Neuronal stem cell (in vitro differentiated cells): ENCODE measurements at regions not wholly inside any gene's neighbourhood (a gene's known extent, or its start where the extent isn't known, plus 50 kb on each side); places are given as distances from the start of the nearest gene placed in this dataset.

ENCODE experiments used
- DNase-seq: peaks from one replicate; pipeline ENCODE4 v3.0.0-alpha.2; 2013; ENCODE audit warnings: low spot score
- H2AFZ ChIP-seq: one replicate; pipeline ENCODE4 v1.6.1; 2013; ENCODE audit warnings: mild to moderate bottlenecking, low read length, inconsistent platforms
- H2AK5ac ChIP-seq: 2 replicates; pipeline ENCODE4 v1.6.1; 2013; ENCODE audit warnings: low read depth, mild to moderate bottlenecking, inconsistent platforms, low read length, moderate library complexity, mixed read lengths
- H2BK120ac ChIP-seq: 2 replicates; pipeline ENCODE4 v1.6.1; 2013; ENCODE audit warnings: low read depth, mild to moderate bottlenecking, inconsistent platforms, low read length, moderate library complexity, mixed read lengths
- H2BK12ac ChIP-seq: one replicate; pipeline ENCODE4 v1.6.1; 2013; ENCODE audit warnings: low read length, inconsistent platforms
- H2BK15ac ChIP-seq: 2 replicates; pipeline ENCODE4 v1.6.1; 2013; ENCODE audit warnings: mild to moderate bottlenecking, low read length, inconsistent platforms, mixed read lengths
- H2BK5ac ChIP-seq: one replicate; pipeline ENCODE4 v1.6.1; 2013; ENCODE audit warnings: inconsistent platforms, mild to moderate bottlenecking, low read length, moderate library complexity
- H3K14ac ChIP-seq: one replicate; pipeline ENCODE4 v1.6.1; 2013; ENCODE audit warnings: low read length, inconsistent platforms
- H3K18ac ChIP-seq: 2 replicates; pipeline ENCODE4 v1.6.1; 2013; ENCODE audit warnings: low read length, inconsistent platforms
- H3K23ac ChIP-seq: 2 replicates; pipeline ENCODE4 v1.6.1; 2013; ENCODE audit warnings: low read depth, mild to moderate bottlenecking, mixed read lengths, low read length, inconsistent platforms; ENCODE audit not compliant: poor library complexity
- H3K27ac ChIP-seq: replicated peaks from 3 replicates; pipeline ENCODE4 v1.5.1; 2013; ENCODE audit warnings: low read length, inconsistent platforms
- H3K27me3 ChIP-seq, 3 experiments: 2 replicates each; pipeline ENCODE4 v1.6.1; 2013; ENCODE audit warnings: low read length in 3 of 3, mild to moderate bottlenecking in 2 of 3, inconsistent platforms in 1 of 3, low read depth in 1 of 3, mixed read lengths in 1 of 3, moderate library complexity in 1 of 3; ENCODE audit not compliant: control insufficient read depth in 3 of 3, insufficient read depth in 3 of 3
- H3K36me3 ChIP-seq, 2 donors: replicated peaks in 1 of 2; 2 replicates each; pipeline ENCODE4 v1.6.1; 2013; ENCODE audit warnings: low read length in 2 of 2; ENCODE audit not compliant: control insufficient read depth in 2 of 2, insufficient read depth in 2 of 2
- H3K4ac ChIP-seq: 2 replicates; pipeline ENCODE4 v1.6.1; 2013; ENCODE audit warnings: inconsistent platforms, mild to moderate bottlenecking, low read length, moderate library complexity
- H3K4me1 ChIP-seq, 2 donors: 1 replicate in 1 of 2; 2 replicates in 1 of 2; pipeline ENCODE4 v1.6.1; 2013; ENCODE audit warnings: low read length in 2 of 2, low read depth in 1 of 2; ENCODE audit not compliant: control insufficient read depth in 2 of 2, insufficient read depth in 1 of 2
- H3K4me2 ChIP-seq: one replicate; pipeline ENCODE4 v1.6.1; 2013; ENCODE audit warnings: mild to moderate bottlenecking, low read length, inconsistent platforms; ENCODE audit not compliant: insufficient read depth, poor library complexity, severe bottlenecking
- H3K4me3 ChIP-seq, 2 donors: 2 replicates each; pipeline ENCODE4 v1.5.1; 2013; ENCODE audit warnings: low read length in 2 of 2, mild to moderate bottlenecking in 2 of 2, inconsistent platforms in 1 of 2, moderate library complexity in 1 of 2
- H3K79me1 ChIP-seq: one replicate; pipeline ENCODE4 v1.6.1; 2013; ENCODE audit warnings: low read depth, mild to moderate bottlenecking, inconsistent platforms, low read length, moderate library complexity
- H3K9ac ChIP-seq: one replicate; pipeline ENCODE4 v1.6.1; 2013; ENCODE audit warnings: mild to moderate bottlenecking, low read depth, low read length, inconsistent platforms; ENCODE audit not compliant: poor library complexity
- H3K9me3 ChIP-seq, 2 donors: replicated peaks in 1 of 2; 2 replicates each; pipeline versions ENCODE3 to v1.6.1; 2013; ENCODE audit warnings: low read length in 2 of 2, mild to moderate bottlenecking in 2 of 2, inconsistent platforms in 1 of 2, low read depth in 1 of 2, mixed read lengths in 1 of 2, moderate library complexity in 1 of 2; ENCODE audit not compliant: control insufficient read depth in 2 of 2, insufficient read depth in 1 of 2
- H4K8ac ChIP-seq: one replicate; pipeline ENCODE4 v1.6.1; 2013; ENCODE audit warnings: low read depth, mild to moderate bottlenecking, inconsistent platforms, low read length, moderate library complexity
- H4K91ac ChIP-seq: one replicate; pipeline ENCODE4 v1.6.1; 2013; ENCODE audit warnings: low read length, low read depth, mild to moderate bottlenecking, inconsistent platforms; ENCODE audit not compliant: poor library complexity
- WGBS, 2 donors: extraction: QIAGEN DNeasy Blood & Tissue Kit; methylation state at CpG; one replicate each; pipeline ENCODE4 v1.1.7; 2013; ENCODE audit warnings: missing lambda C conversion rate in 2 of 2, mixed read lengths in 1 of 2; ENCODE audit not compliant: insufficient read length in 2 of 2, insufficient replicate concordance in 1 of 2; ENCODE audit errors: extremely low coverage in 2 of 2; 5-methylcytosine and 5-hydroxymethylcytosine counted together

GRCh38 chr3:148150141-148150540 is 547.6 kb upstream of the AGTR1 start:
- Histone ChIP-seq H3K36me3 (no peaks in the 10 kb centered on the region), H2BK120ac (no peak overlapping the region), H4K8ac (no peak overlapping the region), H3K9ac (no peak overlapping the region), H3K4me3 (no peak overlapping the region), H4K91ac (no peak overlapping the region), H3K4ac (no peak overlapping the region), H3K4me2 (no peak overlapping the region), H2BK5ac (no peak overlapping the region), H3K23ac (no peak overlapping the region), H2BK12ac (no peak overlapping the region), H3K4me1 (peaks cover 0 to 3% of the 10 kb centered on the region in 2 donors), H3K18ac (no peak overlapping the region), H3K9me3 (no peaks in the 10 kb centered on the region), H2AFZ (no peak overlapping the region), H2BK15ac (no peak overlapping the region), H3K27me3 (no peaks in the 10 kb centered on the region), H2AK5ac (no peak overlapping the region), H3K14ac (no peak overlapping the region), H3K79me1 (no peaks in the 10 kb centered on the region), H3K27ac (no peak overlapping the region)
- DNase-seq = no peak
- no CpG with 5 or more reads among the region's 2 CpGs for WGBS, 2 donors

GRCh38 chr3:148158210-148158609 is 539.5 kb upstream of the AGTR1 start:
- H3K27me3 ChIP-seq = no peaks in the 10 kb centered on the region
- no peak overlapping the region for H3K4ac ChIP-seq
- H3K18ac ChIP-seq = no peak overlapping the region
- H3K4me2 ChIP-seq = no peak overlapping the region
- H3K9me3 ChIP-seq = no peaks in the 10 kb centered on the region
- no peak overlapping the region for H2AFZ ChIP-seq
- H3K14ac ChIP-seq = no peak overlapping the region
- no peak overlapping the region for H4K8ac ChIP-seq
- H2BK5ac ChIP-seq = no peak overlapping the region
- no peak overlapping the region for H2BK120ac ChIP-seq
- H4K91ac ChIP-seq = no peak overlapping the region
- no peaks in the 10 kb centered on the region for H3K36me3 ChIP-seq
- H3K27ac ChIP-seq = no peak overlapping the region
- no peak for DNase-seq
- no peak overlapping the region for H3K9ac ChIP-seq
- no CpG with 5 or more reads among the region's 3 CpGs for WGBS, 2 donors
- no peak overlapping the region for H2BK15ac ChIP-seq
- H3K23ac ChIP-seq = no peak overlapping the region
- no peaks in the 10 kb centered on the region for H3K4me1 ChIP-seq
- H2AK5ac ChIP-seq = no peak overlapping the region
- no peak overlapping the region for H3K4me3 ChIP-seq
- no peaks in the 10 kb centered on the region for H3K79me1 ChIP-seq
- H2BK12ac ChIP-seq = no peak overlapping the region

GRCh38 chr3:148162132-148162531 is 535.6 kb upstream of the AGTR1 start:
- H2AFZ ChIP-seq = no peak overlapping the region
- no peak overlapping the region for H4K8ac ChIP-seq
- H2BK120ac ChIP-seq = no peak overlapping the region
- H3K4ac ChIP-seq = no peak overlapping the region
- H3K36me3 ChIP-seq = no peaks in the 10 kb centered on the region
- H2AK5ac ChIP-seq = no peak overlapping the region
- H3K4me3 ChIP-seq = no peak overlapping the region
- H4K91ac ChIP-seq = no peak overlapping the region
- H2BK12ac ChIP-seq = no peak overlapping the region
- no peak overlapping the region for H3K14ac ChIP-seq
- H2BK5ac ChIP-seq = no peak overlapping the region
- no peaks in the 10 kb centered on the region for H3K4me1 ChIP-seq
- no peaks in the 10 kb centered on the region for H3K9me3 ChIP-seq
- H3K79me1 ChIP-seq = no peaks in the 10 kb centered on the region
- H3K9ac ChIP-seq = no peak overlapping the region
- no peak overlapping the region for H3K4me2 ChIP-seq
- no peak overlapping the region for H3K27ac ChIP-seq
- no CpG with 5 or more reads among the region's 2 CpGs for WGBS, 2 donors
- H3K23ac ChIP-seq = no peak overlapping the region
- no peak overlapping the region for H3K18ac ChIP-seq
- no peak overlapping the region for H2BK15ac ChIP-seq
- DNase-seq = no peak
- H3K27me3 ChIP-seq = no peaks in the 10 kb centered on the region

- Histone ChIP-seq H3K4me3 (no peak overlapping the region), H2BK5ac (no peak overlapping the region), H2AK5ac (no peak overlapping the region), H3K9me3 (no peaks in the 10 kb centered on the region), H3K14ac (no peak overlapping the region), H3K4me2 (no peak overlapping the region), H4K8ac (no peak overlapping the region), H2BK15ac (no peak overlapping the region), H4K91ac (no peak overlapping the region), H3K18ac (no peak overlapping the region), H2BK12ac (no peak overlapping the region), H3K23ac (no peak overlapping the region), H3K4ac (no peak overlapping the region), H3K4me1 (no peaks in the 10 kb centered on the region), H2BK120ac (no peak overlapping the region), H3K36me3 (no peaks in the 10 kb centered on the region), H2AFZ (no peak overlapping the region), H3K79me1 (no peaks in the 10 kb centered on the region), H3K27ac (no peak overlapping the region), H3K9ac (no peak overlapping the region), H3K27me3 (no peaks in the 10 kb centered on the region)
- WGBS, 2 donors = no CpG with 5 or more reads among the region's 2 CpGs
- DNase-seq = no peak
Observed at GRCh38 chr3:148168347-148168746, 529.4 kb upstream of the AGTR1 start.
